IMR-90 (cell line): ENCODE measurements at regions not wholly inside any gene's neighbourhood (a gene's known extent, or its start where the extent isn't known, plus 50 kb on each side); places are given as distances from the start of the nearest gene placed in this dataset.

ENCODE experiments used
- ATAC-seq: fragments of 200-7000 bp; cut with Tn5 transposase; 2 replicates; pipeline ENCODE4 v1.9.1; 2020; ENCODE audit warnings: low read depth, mild to moderate bottlenecking, moderate library complexity
- BruUV-seq: library from RNA; stranded (reverse); fragments of 400-500 nt; replicated peaks from 2 replicates; lab custom pipeline; 2021; lab: Mats Ljungman, UMichigan
- CTCF ChIA-PET: fragments of 300-600 bp; formaldehyde crosslinking; extraction: SDS; loops from one replicate; lab custom pipeline; 2021; ENCODE audit warnings: antibody characterized with exemption; lab: Yijun Ruan, JAX
- POLR2A ChIA-PET: fragments of 300-600 bp; sonication (Branson Sonifier 250); formaldehyde crosslinking; loops from one replicate; lab custom pipeline; 2022; ENCODE audit warnings: antibody characterized with exemption; ENCODE audit not compliant: unreplicated experiment; lab: Charles Lee
- DNase-seq: peaks from one replicate; pipeline ENCODE4 v3.0.0; 2013
- H2AFZ ChIP-seq: replicated peaks from 2 replicates; pipeline ENCODE3; 2013; ENCODE audit warnings: low read length, mild to moderate bottlenecking; ENCODE audit not compliant: poor library complexity
- H2AK5ac ChIP-seq: 2 replicates; pipeline ENCODE4 v1.6.1; 2013; ENCODE audit warnings: low read depth, low read length, inconsistent platforms
- H2AK9ac ChIP-seq: replicated peaks from 2 replicates; pipeline ENCODE3; 2013; ENCODE audit warnings: mild to moderate bottlenecking, low read depth, low read length, moderate library complexity; ENCODE audit not compliant: poor library complexity
- H2BK120ac ChIP-seq: 2 replicates; pipeline ENCODE4 v1.6.1; 2013; ENCODE audit warnings: low read depth, low read length, inconsistent platforms
- H2BK15ac ChIP-seq: 3 replicates; pipeline ENCODE4 v1.6.1; 2013; ENCODE audit warnings: low read depth, low read length, inconsistent platforms
- H2BK20ac ChIP-seq: 2 replicates; pipeline ENCODE4 v1.6.1; 2013; ENCODE audit warnings: low read depth, mild to moderate bottlenecking, inconsistent platforms, low read length, moderate library complexity
- H2BK5ac ChIP-seq: 2 replicates; pipeline ENCODE4 v1.6.1; 2013; ENCODE audit warnings: mild to moderate bottlenecking, low read depth, low read length, inconsistent platforms; ENCODE audit not compliant: poor library complexity, severe bottlenecking
- H3K14ac ChIP-seq: replicated peaks from 2 replicates; pipeline ENCODE4 v1.6.1; 2013; ENCODE audit warnings: low read depth, low read length, inconsistent platforms
- H3K18ac ChIP-seq: 2 replicates; pipeline ENCODE4 v1.6.1; 2013; ENCODE audit warnings: low read depth, low read length, control low read depth
- H3K23ac ChIP-seq: 2 replicates; pipeline ENCODE4 v1.6.1; 2013; ENCODE audit warnings: low read depth, low read length, inconsistent platforms
- H3K27ac ChIP-seq: 2 replicates; pipeline ENCODE4 v1.5.1; 2013; ENCODE audit warnings: mild to moderate bottlenecking, control low read depth, low read length; ENCODE audit not compliant: insufficient read depth
- H3K27me3 ChIP-seq: 2 replicates; pipeline ENCODE4 v1.6.1; 2013; ENCODE audit warnings: low read length; ENCODE audit not compliant: control insufficient read depth, insufficient read depth
- H3K36me3 ChIP-seq: 2 replicates; pipeline ENCODE4 v1.6.1; 2013; ENCODE audit warnings: low read length, mixed read lengths; ENCODE audit not compliant: control insufficient read depth, insufficient read depth
- H3K4ac ChIP-seq: 2 replicates; pipeline ENCODE4 v1.6.1; 2013; ENCODE audit warnings: low read depth, low read length, inconsistent platforms
- H3K4me1 ChIP-seq: 2 replicates; pipeline ENCODE4 v1.6.1; 2013; ENCODE audit warnings: low read length, mixed read lengths; ENCODE audit not compliant: control insufficient read depth, insufficient read depth
- H3K4me2 ChIP-seq: 2 replicates; pipeline ENCODE4 v1.6.1; 2013; ENCODE audit warnings: low read depth, mild to moderate bottlenecking, control low read depth, low read length, moderate library complexity
- H3K4me3 ChIP-seq: 2 replicates; pipeline ENCODE4 v1.5.1; 2013; ENCODE audit warnings: low read depth, mild to moderate bottlenecking, control low read depth, low read length, moderate library complexity; ENCODE audit not compliant: insufficient read depth
- H3K56ac ChIP-seq: 2 replicates; pipeline ENCODE4 v1.6.1; 2013; ENCODE audit warnings: low read length, inconsistent platforms; ENCODE audit not compliant: insufficient read depth; ENCODE audit errors: extremely low read depth
- H3K79me1 ChIP-seq, 2 experiments: 2 replicates each; pipeline ENCODE4 v1.6.1; 2013; ENCODE audit warnings: low read length in 2 of 2, inconsistent platforms in 1 of 2, low read depth in 1 of 2
- H3K9ac ChIP-seq: 2 replicates; pipeline ENCODE4 v1.6.1; 2013; ENCODE audit warnings: low read depth, low read length, control low read depth
- H3K9me1 ChIP-seq: 2 replicates; pipeline ENCODE4 v1.6.1; 2013; ENCODE audit warnings: low read length, inconsistent platforms; ENCODE audit not compliant: insufficient read depth
- H3K9me3 ChIP-seq: 2 replicates; pipeline ENCODE4 v1.6.1; 2013; ENCODE audit warnings: low read length; ENCODE audit not compliant: control insufficient read depth, insufficient read depth
- H4K20me1 ChIP-seq: 2 replicates; pipeline ENCODE4 v1.6.1; 2013; ENCODE audit warnings: low read length, inconsistent platforms; ENCODE audit not compliant: insufficient read depth
- H4K5ac ChIP-seq: 2 replicates; pipeline ENCODE4 v1.6.1; 2013; ENCODE audit warnings: mild to moderate bottlenecking, low read depth, low read length, control low read depth
- H4K8ac ChIP-seq, 2 experiments: 2 replicates each; pipeline ENCODE4 v1.6.1; 2013; ENCODE audit warnings: low read depth in 2 of 2, low read length in 2 of 2, control low read depth in 1 of 2, inconsistent platforms in 1 of 2
- H4K91ac ChIP-seq: 2 replicates; pipeline ENCODE4 v1.6.1; 2013; ENCODE audit warnings: low read depth, low read length, inconsistent platforms; ENCODE audit not compliant: insufficient read depth
- BHLHE40 ChIP-seq: fragments of 150-350 bp; IDR thresholded peaks from 2 replicates; pipeline ENCODE4 v1.6.1; 2016; ENCODE audit warnings: mild to moderate bottlenecking, low read depth, low read length
- CEBPB ChIP-seq: IDR thresholded peaks from 2 replicates; pipeline ENCODE4 v1.6.1; 2012; ENCODE audit warnings: low read depth, low read length, improper control_type of control experiment
- CHD1 ChIP-seq: IDR thresholded peaks from 2 replicates; pipeline ENCODE4 v1.6.1; 2012; ENCODE audit warnings: low read depth, low read length, improper control_type of control experiment
- MXI1 ChIP-seq: IDR thresholded peaks from 2 replicates; pipeline ENCODE4 v1.6.1; 2012; ENCODE audit warnings: low read depth, mild to moderate bottlenecking, low read length, moderate library complexity, borderline replicate concordance
- RCOR1 ChIP-seq: IDR thresholded peaks from 2 replicates; pipeline ENCODE4 v1.6.1; 2012; ENCODE audit warnings: mild to moderate bottlenecking, low read length, improper control_type of control experiment; ENCODE audit not compliant: insufficient replicate concordance
- RFX5 ChIP-seq: IDR thresholded peaks from 2 replicates; pipeline ENCODE4 v1.8.0; 2012; ENCODE audit warnings: low read depth, mild to moderate bottlenecking, low read length, moderate library complexity
- WGBS, 2 experiments: methylation state at CpG; one replicate each; pipeline versions ENCODE4 v1.1.5 to v1.1.7; 2013; ENCODE audit warnings: missing lambda C conversion rate in 2 of 2; ENCODE audit not compliant: insufficient read length in 1 of 2; ENCODE audit errors: extremely low coverage in 2 of 2; 5-methylcytosine and 5-hydroxymethylcytosine counted together
- dilution Hi-C: fragments of 300-500 bp; cut with HindIII; formaldehyde crosslinking; loops from one replicate; pipeline ENCODE4 v1.14.3; 2018; ENCODE audit warnings: low sequenced_read_pairs; ENCODE audit not compliant: unreplicated experiment
- in situ Hi-C: fragments of 300-500 bp; cut with MboI; formaldehyde crosslinking; loops from 3 replicates; pipeline ENCODE4 v1.14.3; 2019; ENCODE audit warnings: low sequenced_read_pairs, inconsistent platforms, mixed read lengths
- intact Hi-C: fragments of 100-400 bp; cut with micrococcal nuclease; formaldehyde crosslinking; loops from 2 replicates; pipeline ENCODE4 v1.10.0; 2022
- TF ChIP-seq, protein P1 (sequence below): fragments of 150-350 bp; IDR thresholded peaks from 2 replicates; pipeline ENCODE4 v1.6.1; 2017; ENCODE audit warnings: mild to moderate bottlenecking, antibody characterized with exemption, low read length, low read depth
- TF ChIP-seq, protein P2 (sequence below): conservative IDR thresholded peaks from 2 replicates; pipeline ENCODE4 v1.5.1; 2012; ENCODE audit warnings: mild to moderate bottlenecking, low read depth, low read length, improper control_type of control experiment

DNA sequence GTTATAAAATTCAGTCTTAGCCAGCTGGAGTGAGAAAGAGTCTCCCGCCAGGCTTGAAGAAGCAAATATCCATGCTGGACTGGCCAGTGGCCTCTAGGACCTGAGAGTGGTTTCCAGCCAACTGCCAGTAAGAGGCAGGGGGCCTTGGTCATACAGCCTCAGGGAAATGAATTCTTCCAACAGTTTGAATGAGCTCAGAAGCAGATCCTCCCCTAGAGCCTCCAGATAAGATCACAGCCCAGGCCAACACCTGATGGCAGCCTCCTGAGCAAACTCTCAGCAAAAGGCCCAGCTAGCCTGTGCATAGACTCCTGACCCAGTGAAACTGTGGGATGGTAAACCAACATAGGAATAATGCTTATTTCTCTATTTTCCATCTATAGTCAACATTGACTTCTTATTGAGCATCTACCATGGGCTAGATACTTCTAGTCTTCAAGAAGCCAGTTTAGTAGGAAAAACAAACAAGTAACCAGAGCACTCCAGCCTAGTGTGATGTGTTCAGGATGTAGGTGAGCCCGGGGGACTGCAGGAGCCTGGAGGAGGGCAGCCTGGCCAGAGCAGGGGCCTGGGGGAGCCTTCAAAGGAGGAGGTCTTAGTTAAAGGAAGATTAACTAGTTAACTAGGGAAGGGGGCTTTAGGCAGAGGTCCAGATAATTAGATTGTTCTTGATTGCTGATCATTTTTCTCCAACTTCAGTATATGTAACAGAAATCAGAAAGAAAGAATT is 115.4 kb upstream of the ADO start:
- no peak overlapping the region for H4K91ac ChIP-seq
- H2BK15ac ChIP-seq, result no peak overlapping the region
- H3K36me3 ChIP-seq, result no peaks in the 10 kb centered on the region
- 100% methylated on average over 1 of the region's 2 CpGs; no CpG with 5 or more reads in 1 of the 2 experiments for WGBS, 2 experiments
- no peak overlapping the region for H2BK120ac ChIP-seq
- H2AFZ ChIP-seq, result no peak overlapping the region
- no peak overlapping the region for H3K4me3 ChIP-seq
- ChIA-PET CTCF (no interaction called here), POLR2A (no interaction called here)
- H3K56ac ChIP-seq, result no peak overlapping the region
- H3K14ac ChIP-seq, result no peak overlapping the region
- H2BK5ac ChIP-seq, result no peak overlapping the region
- no peaks in the 10 kb centered on the region for H3K9me1 ChIP-seq
- ATAC-seq (no peak), DNase-seq (no peak)
- H2AK9ac ChIP-seq, result no peak overlapping the region
- in situ Hi-C loops, result no loop called here
- dilution Hi-C loops, result no loop called here
- peaks cover 4% of the 10 kb centered on the region; the same call in 1 of the 2 replicates for H3K27me3 ChIP-seq
- BruUV-seq, result no TSS peak
- H3K9me3 ChIP-seq, result no peaks in the 10 kb centered on the region; the same call in 1 of the 2 replicates
- H3K27ac ChIP-seq, result no peak overlapping the region
- H4K8ac ChIP-seq, result no peak overlapping the region
- H3K18ac ChIP-seq, result no peak overlapping the region
- no peak overlapping the region for H2BK20ac ChIP-seq
- no peak overlapping the region for H3K4me2 ChIP-seq
- H4K5ac ChIP-seq, result no peak overlapping the region
- H3K4me1 ChIP-seq, result no peaks in the 10 kb centered on the region
- no peak overlapping the region for H3K4ac ChIP-seq
- H3K23ac ChIP-seq, result no peak overlapping the region
- intact Hi-C loops, result no loop called here
- H3K79me1 ChIP-seq, result no peaks in the 10 kb centered on the region
- H3K9ac ChIP-seq, result no peak overlapping the region
- TF ChIP-seq CHD1 (no peak), MXI1 (no peak), CEBPB (no peak), RFX5 (no peak), BHLHE40 (no peak), RCOR1 (no peak)
- TF ChIP-seq, protein P1, sequence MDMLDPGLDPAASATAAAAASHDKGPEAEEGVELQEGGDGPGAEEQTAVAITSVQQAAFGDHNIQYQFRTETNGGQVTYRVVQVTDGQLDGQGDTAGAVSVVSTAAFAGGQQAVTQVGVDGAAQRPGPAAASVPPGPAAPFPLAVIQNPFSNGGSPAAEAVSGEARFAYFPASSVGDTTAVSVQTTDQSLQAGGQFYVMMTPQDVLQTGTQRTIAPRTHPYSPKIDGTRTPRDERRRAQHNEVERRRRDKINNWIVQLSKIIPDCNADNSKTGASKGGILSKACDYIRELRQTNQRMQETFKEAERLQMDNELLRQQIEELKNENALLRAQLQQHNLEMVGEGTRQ, result no peak
- TF ChIP-seq, protein P2, sequence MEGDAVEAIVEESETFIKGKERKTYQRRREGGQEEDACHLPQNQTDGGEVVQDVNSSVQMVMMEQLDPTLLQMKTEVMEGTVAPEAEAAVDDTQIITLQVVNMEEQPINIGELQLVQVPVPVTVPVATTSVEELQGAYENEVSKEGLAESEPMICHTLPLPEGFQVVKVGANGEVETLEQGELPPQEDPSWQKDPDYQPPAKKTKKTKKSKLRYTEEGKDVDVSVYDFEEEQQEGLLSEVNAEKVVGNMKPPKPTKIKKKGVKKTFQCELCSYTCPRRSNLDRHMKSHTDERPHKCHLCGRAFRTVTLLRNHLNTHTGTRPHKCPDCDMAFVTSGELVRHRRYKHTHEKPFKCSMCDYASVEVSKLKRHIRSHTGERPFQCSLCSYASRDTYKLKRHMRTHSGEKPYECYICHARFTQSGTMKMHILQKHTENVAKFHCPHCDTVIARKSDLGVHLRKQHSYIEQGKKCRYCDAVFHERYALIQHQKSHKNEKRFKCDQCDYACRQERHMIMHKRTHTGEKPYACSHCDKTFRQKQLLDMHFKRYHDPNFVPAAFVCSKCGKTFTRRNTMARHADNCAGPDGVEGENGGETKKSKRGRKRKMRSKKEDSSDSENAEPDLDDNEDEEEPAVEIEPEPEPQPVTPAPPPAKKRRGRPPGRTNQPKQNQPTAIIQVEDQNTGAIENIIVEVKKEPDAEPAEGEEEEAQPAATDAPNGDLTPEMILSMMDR, result no peak
- H2AK5ac ChIP-seq, result no peak overlapping the region
- H4K20me1 ChIP-seq, result no peaks in the 10 kb centered on the region
